ENCODE measurements at regions not wholly inside any gene's neighbourhood (a gene's known extent, or its start where the extent isn't known, plus 50 kb on each side); places are given as distances from the start of the nearest gene placed in this dataset.

GRCh38 chr1:214923278-214923915, 159.1 kb upstream of the KCNK2 start:
- Histone ChIP-seq H3K4me1 (no peaks in the 10 kb centered on the region), H3K9me3 (no peaks in the 10 kb centered on the region), H3K36me3 (no peaks in the 10 kb centered on the region), H3K4me3 (no peak overlapping the region), H3K27me3 (ENCODE audit: low read depth) (no peaks in the 10 kb centered on the region), H3K27ac (no peak overlapping the region)
- intact Hi-C loops (cut with DNase I): no loop called here
- TF ChIP-seq, protein P1, sequence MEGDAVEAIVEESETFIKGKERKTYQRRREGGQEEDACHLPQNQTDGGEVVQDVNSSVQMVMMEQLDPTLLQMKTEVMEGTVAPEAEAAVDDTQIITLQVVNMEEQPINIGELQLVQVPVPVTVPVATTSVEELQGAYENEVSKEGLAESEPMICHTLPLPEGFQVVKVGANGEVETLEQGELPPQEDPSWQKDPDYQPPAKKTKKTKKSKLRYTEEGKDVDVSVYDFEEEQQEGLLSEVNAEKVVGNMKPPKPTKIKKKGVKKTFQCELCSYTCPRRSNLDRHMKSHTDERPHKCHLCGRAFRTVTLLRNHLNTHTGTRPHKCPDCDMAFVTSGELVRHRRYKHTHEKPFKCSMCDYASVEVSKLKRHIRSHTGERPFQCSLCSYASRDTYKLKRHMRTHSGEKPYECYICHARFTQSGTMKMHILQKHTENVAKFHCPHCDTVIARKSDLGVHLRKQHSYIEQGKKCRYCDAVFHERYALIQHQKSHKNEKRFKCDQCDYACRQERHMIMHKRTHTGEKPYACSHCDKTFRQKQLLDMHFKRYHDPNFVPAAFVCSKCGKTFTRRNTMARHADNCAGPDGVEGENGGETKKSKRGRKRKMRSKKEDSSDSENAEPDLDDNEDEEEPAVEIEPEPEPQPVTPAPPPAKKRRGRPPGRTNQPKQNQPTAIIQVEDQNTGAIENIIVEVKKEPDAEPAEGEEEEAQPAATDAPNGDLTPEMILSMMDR (IDR thresholded peaks at IDR 0.05): no peak
- DNase-seq (no peak), ATAC-seq (no peak)

GRCh38 chr1:214927796-214928195, 154.7 kb upstream of the KCNK2 start:
- no peaks in the 10 kb centered on the region for H3K4me1 ChIP-seq
- no peaks in the 10 kb centered on the region for H3K9me3 ChIP-seq
- H3K4me3 ChIP-seq: no peak overlapping the region
- no peaks in the 10 kb centered on the region for H3K36me3 ChIP-seq
- H3K27ac ChIP-seq: no peak overlapping the region
- TF ChIP-seq, protein P1 (IDR thresholded peaks at IDR 0.05): no peak
- H3K27me3 ChIP-seq (ENCODE audit: low read depth): no peaks in the 10 kb centered on the region
- intact Hi-C loops (cut with DNase I): no loop called here
- ATAC-seq (no peak), DNase-seq (no peak)

GRCh38 chr1:214928574-214928973, 154.0 kb upstream of the KCNK2 start:
- Histone ChIP-seq H3K27ac (no peak overlapping the region), H3K9me3 (no peaks in the 10 kb centered on the region), H3K36me3 (no peaks in the 10 kb centered on the region), H3K27me3 (ENCODE audit: low read depth) (no peaks in the 10 kb centered on the region), H3K4me3 (no peak overlapping the region), H3K4me1 (no peaks in the 10 kb centered on the region)
- TF ChIP-seq, protein P1 (IDR thresholded peaks at IDR 0.05): no peak
- ATAC-seq (no peak), DNase-seq (no peak)
- intact Hi-C loops (cut with DNase I): no loop called here

GRCh38 chr1:214933375-214933774, 149.2 kb upstream of the KCNK2 start:
- ATAC-seq (no peak), DNase-seq (no peak)
- intact Hi-C loops (cut with DNase I): no loop called here
- Histone ChIP-seq H3K4me3 (no peak overlapping the region), H3K36me3 (no peaks in the 10 kb centered on the region), H3K27ac (no peak overlapping the region), H3K4me1 (no peaks in the 10 kb centered on the region), H3K27me3 (ENCODE audit: low read depth) (no peaks in the 10 kb centered on the region), H3K9me3 (no peaks in the 10 kb centered on the region)
- TF ChIP-seq, protein P1 (IDR thresholded peaks at IDR 0.05): no peak

DNA sequence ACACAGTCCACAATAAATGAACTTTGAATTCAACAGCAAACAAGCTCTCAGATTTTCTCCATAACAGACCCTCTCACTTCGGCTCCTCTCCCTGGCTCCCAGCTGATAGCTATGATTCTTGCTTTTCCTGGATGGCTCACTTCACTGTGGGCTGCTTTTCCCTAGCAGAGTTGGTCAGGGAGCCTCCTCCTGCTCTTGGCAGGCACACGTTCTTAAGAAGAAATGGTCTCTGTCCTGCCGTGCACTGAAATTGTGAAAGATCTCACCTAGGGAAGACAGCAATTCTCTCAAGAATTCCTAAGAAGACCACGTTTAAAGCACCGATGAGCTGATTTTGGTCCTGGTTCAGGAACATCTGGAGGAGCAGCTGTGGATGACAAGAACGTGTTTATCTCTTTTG, 148.5 kb upstream of the KCNK2 start:
- Histone ChIP-seq H3K27me3 (ENCODE audit: low read depth) (no peaks in the 10 kb centered on the region), H3K4me3 (no peak overlapping the region), H3K4me1 (no peaks in the 10 kb centered on the region), H3K27ac (no peak overlapping the region), H3K36me3 (no peaks in the 10 kb centered on the region), H3K9me3 (no peaks in the 10 kb centered on the region)
- DNase-seq (no peak), ATAC-seq (no peak)
- TF ChIP-seq, protein P1 (IDR thresholded peaks at IDR 0.05): no peak
- intact Hi-C loops (cut with DNase I): no loop called here
